Upper lobe of left lung (tissue), 6 donors: ENCODE measurements at regions not wholly inside any gene's neighbourhood (a gene's known extent, or its start where the extent isn't known, plus 50 kb on each side); places are given as distances from the start of the nearest gene placed in this dataset.
A peak's percentile ranks its signal among the peaks of the same experiment; 100 is the strongest.

Experiments used
- ATAC-seq, 2 donors: fragments of 200-7000 bp; cut with Tn5 transposase; one replicate each; pipeline ENCODE4 v1.9.1; 2022; ENCODE audit warnings: mild to moderate bottlenecking in 2 of 2, moderate library complexity in 2 of 2; ENCODE audit not compliant: low FRiP score in 2 of 2
- DNase-seq, 2 donors: peaks; one replicate each; pipeline ENCODE4 v3.0.0-alpha.2; 2019 to 2020
- H3K27ac ChIP-seq, 4 donors: fragments of 200-600 bp; sonication (generic); one replicate each; pipeline ENCODE4 v1.5.1; 2016 to 2019
- H3K27me3 ChIP-seq, 4 donors: fragments of 200-600 bp; sonication (generic); one replicate each; pipeline ENCODE4 v1.5.1; 2017 to 2019
- H3K36me3 ChIP-seq, 4 donors: fragments of 200-600 bp; sonication (generic); one replicate each; pipeline ENCODE4 v1.5.1; 2016 to 2019
- H3K4me1 ChIP-seq, 4 donors: fragments of 200-600 bp; sonication (generic); one replicate each; pipeline ENCODE4 v1.5.1; 2018 to 2019
- H3K4me3 ChIP-seq, 4 donors: fragments of 200-600 bp; sonication (generic); one replicate each; pipeline ENCODE4 v1.5.1; 2017 to 2019; ENCODE audit warnings: mild to moderate bottlenecking in 2 of 4, moderate library complexity in 1 of 4
- H3K9me3 ChIP-seq, 4 donors: fragments of 200-600 bp; sonication (generic); one replicate each; pipeline ENCODE4 v1.5.1; 2018 to 2019
- EP300 ChIP-seq, 4 donors: sonication (generic); formaldehyde crosslinking; IDR thresholded peaks; one replicate each; pipeline ENCODE4 v1.5.1; 2017; ENCODE audit warnings: antibody characterized with exemption in 4 of 4, control low read depth in 2 of 4
- POLR2A ChIP-seq, 4 donors: fragments of 450-650 bp; IDR thresholded peaks; one replicate each; pipeline ENCODE4 v1.5.1; 2016 to 2017; ENCODE audit warnings: antibody characterized with exemption in 4 of 4, mild to moderate bottlenecking in 2 of 4
- POLR2AphosphoS5 ChIP-seq, 2 donors: sonication (generic); formaldehyde crosslinking; IDR thresholded peaks; one replicate each; pipeline ENCODE4 v1.5.1; 2017; ENCODE audit warnings: antibody characterized with exemption in 2 of 2
- WGBS, 2 donors: methylation state at CpG; one replicate each; pipeline ENCODE4 v1.1.5; 2017 to 2018; 5-methylcytosine and 5-hydroxymethylcytosine counted together
- TF ChIP-seq, protein P1 (sequence below), 6 experiments: fragments of 450-650 bp in 4 of 6; fragments of 200-600 bp in 2 of 6; sonication (generic) in 2 of 6; IDR thresholded peaks; one replicate each; pipeline ENCODE4 v1.5.1; 2016 to 2019; ENCODE audit warnings: antibody characterized with exemption in 6 of 6
- donor health status: DM: no; HTN: no; CAD: no; lungs with moderate emphysema.
- donor health status: DM: no; HTN: yes; CAD: no; lungs with severe emphysema.

DNA sequence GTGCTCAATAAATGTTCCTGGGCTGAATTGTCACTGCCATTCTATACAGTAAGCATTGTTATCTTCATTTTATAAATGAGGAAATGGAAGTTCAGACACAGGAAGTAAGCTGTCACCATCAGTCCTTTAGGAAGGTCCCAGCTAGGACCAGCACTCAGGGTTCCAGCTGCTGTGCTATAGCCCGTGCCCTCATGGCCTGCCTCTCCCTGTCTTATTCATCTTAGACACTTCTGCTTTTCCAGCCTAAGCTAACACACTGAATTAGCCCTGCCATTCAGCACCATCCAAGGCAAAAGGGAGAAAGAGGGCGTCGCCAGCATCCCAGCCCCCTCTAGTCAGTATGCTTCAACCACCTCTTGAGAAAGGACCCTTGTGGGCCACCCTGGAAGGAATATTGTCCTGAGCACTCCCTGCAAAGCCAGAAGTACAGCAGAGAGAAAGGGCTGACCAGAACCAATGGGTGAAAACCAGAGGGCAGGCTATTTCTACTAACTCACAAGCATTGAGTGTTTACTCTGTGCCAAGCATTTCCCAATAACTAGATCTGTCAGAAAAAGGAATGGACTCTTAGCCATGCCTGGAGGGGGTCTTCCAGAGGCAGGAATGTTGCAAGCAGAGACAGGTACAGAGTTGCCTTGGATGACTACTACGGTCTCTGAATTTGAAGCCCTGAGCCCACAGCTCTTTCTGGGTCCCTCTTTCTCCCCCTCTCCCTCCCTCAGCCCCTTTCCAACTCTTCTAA lies 77.9 kb upstream of the NFIA start:
- TF ChIP-seq POLR2A (IDR thresholded peaks at IDR 0.05) (no peak), EP300 (IDR thresholded peaks at IDR 0.05) (no peak), POLR2AphosphoS5 (IDR thresholded peaks at IDR 0.05) (no peak)
- TF ChIP-seq, protein P1, sequence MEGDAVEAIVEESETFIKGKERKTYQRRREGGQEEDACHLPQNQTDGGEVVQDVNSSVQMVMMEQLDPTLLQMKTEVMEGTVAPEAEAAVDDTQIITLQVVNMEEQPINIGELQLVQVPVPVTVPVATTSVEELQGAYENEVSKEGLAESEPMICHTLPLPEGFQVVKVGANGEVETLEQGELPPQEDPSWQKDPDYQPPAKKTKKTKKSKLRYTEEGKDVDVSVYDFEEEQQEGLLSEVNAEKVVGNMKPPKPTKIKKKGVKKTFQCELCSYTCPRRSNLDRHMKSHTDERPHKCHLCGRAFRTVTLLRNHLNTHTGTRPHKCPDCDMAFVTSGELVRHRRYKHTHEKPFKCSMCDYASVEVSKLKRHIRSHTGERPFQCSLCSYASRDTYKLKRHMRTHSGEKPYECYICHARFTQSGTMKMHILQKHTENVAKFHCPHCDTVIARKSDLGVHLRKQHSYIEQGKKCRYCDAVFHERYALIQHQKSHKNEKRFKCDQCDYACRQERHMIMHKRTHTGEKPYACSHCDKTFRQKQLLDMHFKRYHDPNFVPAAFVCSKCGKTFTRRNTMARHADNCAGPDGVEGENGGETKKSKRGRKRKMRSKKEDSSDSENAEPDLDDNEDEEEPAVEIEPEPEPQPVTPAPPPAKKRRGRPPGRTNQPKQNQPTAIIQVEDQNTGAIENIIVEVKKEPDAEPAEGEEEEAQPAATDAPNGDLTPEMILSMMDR (IDR thresholded peaks at IDR 0.05) = no peak
- Histone ChIP-seq H3K36me3 (no peaks in the 10 kb centered on the region), H3K4me3 (no peak overlapping the region), H3K4me1 (peaks cover 0 to 12% (median 5%) of the 10 kb centered on the region in 4 donors), H3K27me3 (no peaks in the 10 kb centered on the region), H3K27ac (no peak overlapping the region), H3K9me3 (no peaks in the 10 kb centered on the region)
- 45 to 60% methylated on average over 4 of the region's 4 CpGs for WGBS, 2 donors
- DNase-seq (no peak), ATAC-seq (peak; percentile 54 to 70)

DNA sequence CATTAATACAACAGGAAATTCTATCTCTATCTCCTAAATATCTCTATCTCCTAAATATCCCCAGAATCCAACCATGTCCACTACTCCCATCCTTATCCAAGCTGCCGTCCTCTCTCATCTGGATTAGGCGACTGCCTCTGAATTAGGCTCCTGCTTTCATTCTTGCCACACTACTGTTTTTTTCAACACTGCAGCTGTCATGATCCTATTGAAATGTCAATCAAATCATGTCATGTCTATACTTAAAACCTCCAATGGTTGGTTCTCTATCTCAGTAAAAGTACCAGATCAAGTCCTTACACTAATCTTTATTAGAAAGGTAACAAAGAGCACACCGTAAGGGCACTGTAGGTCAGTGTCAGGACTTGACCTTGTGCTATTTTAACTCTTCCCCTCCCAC lies 82.0 kb upstream of the NFIA start:
- no peak for ATAC-seq
- TF ChIP-seq POLR2A (IDR thresholded peaks at IDR 0.05) = no peak
- TF ChIP-seq POLR2AphosphoS5 (IDR thresholded peaks at IDR 0.05) = no peak
- TF ChIP-seq, protein P1 (IDR thresholded peaks at IDR 0.05) = no peak
- TF ChIP-seq EP300 (IDR thresholded peaks at IDR 0.05) = no peak
- no peak overlapping the region for H3K27ac ChIP-seq
- H3K36me3 ChIP-seq = no peaks in the 10 kb centered on the region
- peaks cover 0 to 12% (median 4%) of the 10 kb centered on the region in 4 donors for H3K4me1 ChIP-seq
- no peaks in the 10 kb centered on the region for H3K27me3 ChIP-seq
- 92 to 93% methylated on average over 3 of the region's 3 CpGs for WGBS, 2 donors
- DNase-seq = no peak
- H3K9me3 ChIP-seq = no peaks in the 10 kb centered on the region
- H3K4me3 ChIP-seq = no peak overlapping the region

DNA sequence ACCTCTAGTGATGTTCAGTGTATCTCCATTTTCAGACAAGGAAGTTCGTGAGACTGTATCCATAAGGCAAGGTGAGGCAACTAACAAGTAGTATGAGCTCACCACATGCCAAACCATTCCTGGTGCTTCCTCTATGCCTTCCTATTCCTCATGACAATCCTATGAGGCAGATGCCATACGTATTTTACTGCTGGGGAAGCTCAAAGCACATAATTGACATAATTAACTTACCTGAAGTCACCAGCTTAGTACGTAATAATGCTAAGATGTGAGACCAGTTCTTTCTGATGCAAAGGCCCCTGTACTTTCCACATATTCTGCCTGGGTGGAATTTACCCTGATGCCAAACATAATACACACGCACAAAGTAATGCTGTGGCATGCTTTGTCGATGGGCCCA lies 83.6 kb upstream of the NFIA start:
- DNase-seq (no peak), ATAC-seq (no peak)
- no peaks in the 10 kb centered on the region for H3K27me3 ChIP-seq
- no peaks in the 10 kb centered on the region for H3K4me1 ChIP-seq
- TF ChIP-seq EP300 (IDR thresholded peaks at IDR 0.05) (no peak), POLR2A (IDR thresholded peaks at IDR 0.05) (no peak), POLR2AphosphoS5 (IDR thresholded peaks at IDR 0.05) (no peak)
- TF ChIP-seq, protein P1 (IDR thresholded peaks at IDR 0.05) = no peak
- WGBS, 2 donors = 89 to 93% methylated on average over 5 of the region's 5 CpGs
- no peak overlapping the region for H3K4me3 ChIP-seq
- no peaks in the 10 kb centered on the region for H3K9me3 ChIP-seq
- no peak overlapping the region for H3K27ac ChIP-seq
- H3K36me3 ChIP-seq = no peaks in the 10 kb centered on the region

DNA sequence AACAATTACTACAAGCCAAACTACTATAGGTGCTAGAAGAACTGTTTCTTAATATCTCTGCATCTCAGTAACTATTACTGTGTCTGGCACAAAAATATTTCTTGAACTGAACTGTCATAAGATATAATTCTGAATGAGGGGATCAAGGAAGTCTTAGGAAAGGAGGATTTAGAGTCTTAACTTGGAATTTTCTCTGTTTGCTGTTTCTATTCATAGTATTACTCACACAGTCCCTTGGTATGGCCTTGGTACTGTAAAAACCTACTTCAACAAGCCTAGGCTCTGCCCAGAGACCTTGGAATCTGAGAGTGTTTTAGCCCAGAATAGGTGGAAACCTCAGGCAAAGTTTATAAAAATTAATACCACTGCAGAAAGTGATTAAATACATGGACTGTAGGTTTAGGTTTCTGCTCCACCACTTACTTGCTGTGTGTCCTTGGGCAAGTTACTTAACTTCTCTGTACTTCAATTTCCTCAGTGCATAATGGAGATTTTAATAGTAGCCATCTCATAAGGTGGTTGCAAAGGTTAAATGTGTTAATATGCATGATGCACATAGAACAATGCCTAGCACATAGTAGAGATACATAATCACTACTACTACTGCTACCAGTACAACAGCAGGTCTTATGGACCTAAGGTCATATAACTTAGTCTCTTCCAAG lies 87.4 kb upstream of the NFIA start:
- no peak for DNase-seq
- Histone ChIP-seq H3K27ac (no peak overlapping the region), H3K27me3 (no peaks in the 10 kb centered on the region), H3K9me3 (no peaks in the 10 kb centered on the region), H3K4me1 (no peaks in the 10 kb centered on the region), H3K36me3 (no peaks in the 10 kb centered on the region), H3K4me3 (no peak overlapping the region)
- no peak for ATAC-seq
- no peak for TF ChIP-seq POLR2A (IDR thresholded peaks at IDR 0.05)
- TF ChIP-seq, protein P1 (IDR thresholded peaks at IDR 0.05) = no peak
- TF ChIP-seq POLR2AphosphoS5 (IDR thresholded peaks at IDR 0.05) = no peak
- no peak for TF ChIP-seq EP300 (IDR thresholded peaks at IDR 0.05)
